CD4-positive, alpha-beta T cell (primary cell): ENCODE measurements at regions not wholly inside any gene's neighbourhood (a gene's known extent, or its start where the extent isn't known, plus 50 kb on each side); places are given as distances from the start of the nearest gene placed in this dataset.

Source experiments
- ATAC-seq: fragments of 200-7000 bp; cut with Tn5 transposase; one replicate; pipeline ENCODE4 v1.10.0; 2022; ENCODE audit warnings: mild to moderate bottlenecking; ENCODE audit not compliant: poor library complexity
- CTCF ChIA-PET: fragments of 350-600 bp; sonication (Branson Sonifier 250); formaldehyde crosslinking; loops from one replicate; lab custom pipeline; 2021; ENCODE audit warnings: antibody characterized with exemption, inconsistent platforms; lab: Charles Lee
- POLR2A ChIA-PET: fragments of 350-600 bp; sonication (Branson Sonifier 250); formaldehyde crosslinking; loops from one replicate; lab custom pipeline; 2021; ENCODE audit warnings: antibody characterized with exemption, inconsistent platforms; lab: Charles Lee
- DNase-seq, 14 experiments: peaks; one replicate each; pipeline ENCODE4 v3.0.0-alpha.2; 2013 to 2020; ENCODE audit warnings: mixed read lengths in 2 of 14
- H3K27ac ChIP-seq, 2 donors: one replicate each; pipeline versions ENCODE4 v1.5.1 to v1.7.0; 2013; ENCODE audit warnings: low read length in 2 of 2, low read depth in 1 of 2, mild to moderate bottlenecking in 1 of 2
- H3K27me3 ChIP-seq, 2 experiments: 1 replicate in 1 of 2; 2 replicates in 1 of 2; pipeline versions ENCODE4 v1.6.1 to v1.7.0; 2013; ENCODE audit warnings: low read length in 2 of 2, control low read depth in 1 of 2, mild to moderate bottlenecking in 1 of 2, moderate library complexity in 1 of 2; ENCODE audit not compliant: insufficient read depth in 2 of 2, control insufficient read depth in 1 of 2
- H3K36me3 ChIP-seq: one replicate; pipeline ENCODE4 v1.6.1; 2013; ENCODE audit warnings: low read length, control low read depth; ENCODE audit not compliant: insufficient read depth
- H3K4me1 ChIP-seq: one replicate; pipeline ENCODE4 v1.6.1; 2013; ENCODE audit warnings: low read length, control low read depth; ENCODE audit not compliant: insufficient read depth
- H3K4me3 ChIP-seq: one replicate; pipeline ENCODE4 v1.5.1; 2013; ENCODE audit warnings: mild to moderate bottlenecking, low read length, moderate library complexity
- H3K9me3 ChIP-seq, 2 experiments: 1 replicate in 1 of 2; 2 replicates in 1 of 2; pipeline versions ENCODE4 v1.6.1 to v1.7.0; 2013; ENCODE audit warnings: low read length in 2 of 2, mild to moderate bottlenecking in 2 of 2, control low read depth in 1 of 2, moderate library complexity in 1 of 2; ENCODE audit not compliant: control insufficient read depth in 1 of 2, insufficient read depth in 1 of 2
- H3K27ac Mint-ChIP-seq: one replicate; pipeline ENCODE4 v1.8.0; 2020; ENCODE audit warnings: mixed read lengths
- H3K27me3 Mint-ChIP-seq: one replicate; pipeline ENCODE4 v1.8.0; 2021; ENCODE audit warnings: mixed read lengths
- H3K36me3 Mint-ChIP-seq: one replicate; pipeline ENCODE4 v1.8.0; 2021; ENCODE audit warnings: low read depth, mixed read lengths
- H3K4me1 Mint-ChIP-seq: one replicate; pipeline ENCODE4 v1.8.0; 2021; ENCODE audit warnings: low read depth, mixed read lengths
- H3K4me3 Mint-ChIP-seq: one replicate; pipeline ENCODE4 v1.8.0; 2020; ENCODE audit warnings: mild to moderate bottlenecking, mixed read lengths
- H3K9me3 Mint-ChIP-seq: one replicate; pipeline ENCODE4 v1.8.0; 2020; ENCODE audit warnings: mixed read lengths
- CTCF ChIP-seq: fragments of 200-600 bp; IDR thresholded peaks from one replicate; pipeline ENCODE4 v1.8.0; 2022; ENCODE audit warnings: antibody characterized with exemption, mild to moderate bottlenecking
- intact Hi-C, 2 experiments: fragments of 100-400 bp; cut with DNase I in 1 of 2; cut with micrococcal nuclease in 1 of 2; formaldehyde crosslinking; loops; one replicate each; pipeline versions ENCODE4 v1.15.1 to v1.9.0; 2023 to 2025; cut with DNase I, micrococcal nuclease

- no peaks in the 10 kb centered on the region for H3K9me3 ChIP-seq
- ChIA-PET CTCF (no interaction called here), POLR2A (no interaction called here)
- H3K4me3 ChIP-seq, result no peak overlapping the region
- TF ChIP-seq CTCF, result no peak
- no peaks in the 10 kb centered on the region for H3K27me3 Mint-ChIP-seq
- H3K27ac ChIP-seq, result no peak overlapping the region
- peaks cover 12% of the 10 kb centered on the region for H3K9me3 Mint-ChIP-seq
- no peaks in the 10 kb centered on the region for H3K4me1 ChIP-seq
- no peak overlapping the region for H3K4me3 Mint-ChIP-seq
- intact Hi-C loops, result no loop called here
- no peaks in the 10 kb centered on the region for H3K36me3 ChIP-seq
- DNase-seq (no peak), ATAC-seq (no peak)
- no peak overlapping the region for H3K27ac Mint-ChIP-seq
- no peaks in the 10 kb centered on the region for H3K27me3 ChIP-seq
- no peaks in the 10 kb centered on the region for H3K4me1 Mint-ChIP-seq
- no peaks in the 10 kb centered on the region for H3K36me3 Mint-ChIP-seq
These were observed 502.1 kb downstream of the NFIB start for GRCh38 chr9:13811876-13812275.

- no peak overlapping the region for H3K27ac ChIP-seq
- Mint-ChIP-seq H3K9me3 (peaks cover 12% of the 10 kb centered on the region), H3K4me3 (no peak overlapping the region), H3K4me1 (no peaks in the 10 kb centered on the region), H3K27ac (no peak overlapping the region), H3K27me3 (no peaks in the 10 kb centered on the region), H3K36me3 (no peaks in the 10 kb centered on the region)
- no peak overlapping the region for H3K4me3 ChIP-seq
- no peaks in the 10 kb centered on the region for H3K36me3 ChIP-seq
- intact Hi-C loops, result no loop called here
- no peaks in the 10 kb centered on the region for H3K9me3 ChIP-seq
- CTCF ChIA-PET, result no interaction called here
- H3K4me1 ChIP-seq, result no peaks in the 10 kb centered on the region
- POLR2A ChIA-PET, result no interaction called here
- H3K27me3 ChIP-seq, result no peaks in the 10 kb centered on the region
- no peak for TF ChIP-seq CTCF
- no peak for ATAC-seq
- DNase-seq, result no peak
These were observed 503.4 kb downstream of the NFIB start for GRCh38 chr9:13810510-13810909.

GRCh38 chr9:13809401-13809800 lies 504.5 kb downstream of the NFIB start:
- Histone ChIP-seq H3K27ac (no peak overlapping the region), H3K4me1 (no peaks in the 10 kb centered on the region), H3K36me3 (no peaks in the 10 kb centered on the region), H3K9me3 (no peaks in the 10 kb centered on the region), H3K4me3 (no peak overlapping the region), H3K27me3 (no peaks in the 10 kb centered on the region)
- ChIA-PET POLR2A (no interaction called here), CTCF (no interaction called here)
- H3K27me3 Mint-ChIP-seq, result no peaks in the 10 kb centered on the region
- no peak for TF ChIP-seq CTCF
- H3K4me3 Mint-ChIP-seq, result no peak overlapping the region
- no peak for DNase-seq
- H3K27ac Mint-ChIP-seq, result no peak overlapping the region
- H3K4me1 Mint-ChIP-seq, result no peaks in the 10 kb centered on the region
- intact Hi-C loops, result no loop called here
- no peaks in the 10 kb centered on the region for H3K36me3 Mint-ChIP-seq
- no peak for ATAC-seq
- peaks cover 12% of the 10 kb centered on the region for H3K9me3 Mint-ChIP-seq
